ENCODE measurements at regions not wholly inside any gene's neighbourhood (a gene's known extent, or its start where the extent isn't known, plus 50 kb on each side); places are given as distances from the start of the nearest gene placed in this dataset.

DNA sequence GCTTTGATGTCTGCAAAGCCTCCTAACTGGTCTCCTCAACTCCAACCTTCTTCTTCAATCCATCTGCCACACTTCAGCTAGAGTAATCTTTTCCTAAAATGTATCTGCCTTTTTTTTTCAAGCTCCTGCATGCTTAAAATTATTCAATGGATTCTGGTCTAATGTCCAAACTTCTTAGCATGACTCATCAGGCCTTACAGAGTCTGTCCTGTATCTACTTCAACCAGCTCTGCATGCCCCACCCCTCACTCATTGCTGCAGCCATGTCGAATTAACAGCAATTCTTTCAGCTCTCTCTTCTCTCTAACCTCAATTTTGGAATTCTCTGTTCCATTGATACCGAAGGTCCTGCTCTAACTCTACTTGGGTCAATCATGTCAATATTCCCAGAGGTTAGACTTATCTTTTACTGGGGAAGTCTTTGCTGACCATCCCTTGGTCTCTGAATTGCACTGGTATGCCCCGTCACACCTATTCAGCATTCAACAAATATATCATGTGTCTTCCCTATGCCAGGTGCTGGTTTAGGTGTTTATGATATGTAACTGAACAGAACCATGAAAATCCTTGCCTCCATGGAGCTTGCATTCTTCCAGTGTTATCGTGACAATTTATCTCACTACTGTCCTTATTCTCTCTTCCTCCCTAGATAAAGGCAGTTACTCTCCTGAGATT is 88.5 kb upstream of the NANOGP8 start:
- TF ChIP-seq, protein P1, sequence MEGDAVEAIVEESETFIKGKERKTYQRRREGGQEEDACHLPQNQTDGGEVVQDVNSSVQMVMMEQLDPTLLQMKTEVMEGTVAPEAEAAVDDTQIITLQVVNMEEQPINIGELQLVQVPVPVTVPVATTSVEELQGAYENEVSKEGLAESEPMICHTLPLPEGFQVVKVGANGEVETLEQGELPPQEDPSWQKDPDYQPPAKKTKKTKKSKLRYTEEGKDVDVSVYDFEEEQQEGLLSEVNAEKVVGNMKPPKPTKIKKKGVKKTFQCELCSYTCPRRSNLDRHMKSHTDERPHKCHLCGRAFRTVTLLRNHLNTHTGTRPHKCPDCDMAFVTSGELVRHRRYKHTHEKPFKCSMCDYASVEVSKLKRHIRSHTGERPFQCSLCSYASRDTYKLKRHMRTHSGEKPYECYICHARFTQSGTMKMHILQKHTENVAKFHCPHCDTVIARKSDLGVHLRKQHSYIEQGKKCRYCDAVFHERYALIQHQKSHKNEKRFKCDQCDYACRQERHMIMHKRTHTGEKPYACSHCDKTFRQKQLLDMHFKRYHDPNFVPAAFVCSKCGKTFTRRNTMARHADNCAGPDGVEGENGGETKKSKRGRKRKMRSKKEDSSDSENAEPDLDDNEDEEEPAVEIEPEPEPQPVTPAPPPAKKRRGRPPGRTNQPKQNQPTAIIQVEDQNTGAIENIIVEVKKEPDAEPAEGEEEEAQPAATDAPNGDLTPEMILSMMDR (IDR thresholded peaks at IDR 0.05; ENCODE audit: poor library complexity) = no peak
- TF ChIP-seq EZH2 (IDR thresholded peaks at IDR 0.05; ENCODE audit: borderline replicate concordance) (no peak), EZH2phosphoT487 (IDR thresholded peaks at IDR 0.05; ENCODE audit: low read depth, severe bottlenecking, unreplicated experiment) (no peak)
